ENCODE measurements at regions not wholly inside any gene's neighbourhood (a gene's known extent, or its start where the extent isn't known, plus 50 kb on each side); places are given as distances from the start of the nearest gene placed in this dataset.

GRCh38 chr13:80552851-80553440 lies 212.0 kb upstream of the SPRY2 start:
- H2AFZ ChIP-seq (ENCODE audit: low read depth, low read length), result no peak overlapping the region
- H4K20me1 ChIP-seq (ENCODE audit: insufficient read depth), result no peaks in the 10 kb centered on the region
- no peaks in the 10 kb centered on the region for H3K79me2 ChIP-seq (replicated peaks; ENCODE audit: insufficient read depth, low read length)
- no peak overlapping the region for H3K27ac ChIP-seq (ENCODE audit: low read length)
- H3K9me2 ChIP-seq (ENCODE audit: insufficient read depth, low read length), result no peaks in the 10 kb centered on the region
- no peaks in the 10 kb centered on the region for H3K9me3 ChIP-seq (ENCODE audit: low read length)
- no peak overlapping the region for H3K4me3 ChIP-seq (ENCODE audit: low read length)
- H3K4me2 ChIP-seq (ENCODE audit: low read length), result no peak overlapping the region
- H3K36me3 ChIP-seq (ENCODE audit: insufficient read depth, low read length), result no peaks in the 10 kb centered on the region
- TF ChIP-seq EZH2 (IDR thresholded peaks at IDR 0.05; ENCODE audit: borderline replicate concordance, insufficient read depth, low read length, poor library complexity, severe bottlenecking) (no peak), RAD21 (conservative IDR thresholded peaks at IDR 0.05) (no peak), REST (IDR thresholded peaks at IDR 0.05; ENCODE audit: borderline replicate concordance) (no peak), SMC3 (conservative IDR thresholded peaks at IDR 0.05; ENCODE audit: poor library complexity) (no peak), TAF1 (IDR thresholded peaks at IDR 0.05; ENCODE audit: low read depth) (no peak), MXI1 (conservative IDR thresholded peaks at IDR 0.05; ENCODE audit: poor library complexity, severe bottlenecking) (no peak), POLR2AphosphoS5 (IDR thresholded peaks at IDR 0.05) (no peak), EP300 (conservative IDR thresholded peaks at IDR 0.05; ENCODE audit: poor library complexity, severe bottlenecking) (no peak), CTCF (IDR thresholded peaks at IDR 0.05; ENCODE audit: poor library complexity, severe bottlenecking) (no peak)
- no peak overlapping the region for H3K9ac ChIP-seq (ENCODE audit: low read length)
- no peaks in the 10 kb centered on the region for H3K27me3 ChIP-seq (ENCODE audit: insufficient read depth, low read depth, low read length)
- no peaks in the 10 kb centered on the region for H3F3A ChIP-seq (ENCODE audit: insufficient read depth, low read length, poor library complexity, severe bottlenecking)

- H3K27ac ChIP-seq (ENCODE audit: low read length), result no peak overlapping the region
- H3K4me3 ChIP-seq (ENCODE audit: low read length), result no peak overlapping the region
- H3K27me3 ChIP-seq (ENCODE audit: insufficient read depth, low read depth, low read length), result no peaks in the 10 kb centered on the region
- H4K20me1 ChIP-seq (ENCODE audit: insufficient read depth), result no peaks in the 10 kb centered on the region
- no peaks in the 10 kb centered on the region for H3F3A ChIP-seq (ENCODE audit: insufficient read depth, low read length, poor library complexity, severe bottlenecking)
- no peaks in the 10 kb centered on the region for H3K79me2 ChIP-seq (replicated peaks; ENCODE audit: insufficient read depth, low read length)
- no peak overlapping the region for H3K4me2 ChIP-seq (ENCODE audit: low read length)
- TF ChIP-seq POLR2AphosphoS5 (IDR thresholded peaks at IDR 0.05) (no peak), RAD21 (conservative IDR thresholded peaks at IDR 0.05) (no peak), EP300 (conservative IDR thresholded peaks at IDR 0.05; ENCODE audit: poor library complexity, severe bottlenecking) (no peak), SMC3 (conservative IDR thresholded peaks at IDR 0.05; ENCODE audit: poor library complexity) (no peak), TAF1 (IDR thresholded peaks at IDR 0.05; ENCODE audit: low read depth) (no peak), MXI1 (conservative IDR thresholded peaks at IDR 0.05; ENCODE audit: poor library complexity, severe bottlenecking) (no peak)
- no peak overlapping the region for H2AFZ ChIP-seq (ENCODE audit: low read depth, low read length)
- no peaks in the 10 kb centered on the region for H3K9me2 ChIP-seq (ENCODE audit: insufficient read depth, low read length)
- no peak overlapping the region for H3K9ac ChIP-seq (ENCODE audit: low read length)
- H3K9me3 ChIP-seq (ENCODE audit: low read length), result no peaks in the 10 kb centered on the region
- no peaks in the 10 kb centered on the region for H3K36me3 ChIP-seq (ENCODE audit: insufficient read depth, low read length)
These were observed 210.9 kb upstream of the SPRY2 start for GRCh38 chr13:80551650-80552497.
